ENCODE measurements at regions not wholly inside any gene's neighbourhood (a gene's known extent, or its start where the extent isn't known, plus 50 kb on each side); places are given as distances from the start of the nearest gene placed in this dataset.

DNA sequence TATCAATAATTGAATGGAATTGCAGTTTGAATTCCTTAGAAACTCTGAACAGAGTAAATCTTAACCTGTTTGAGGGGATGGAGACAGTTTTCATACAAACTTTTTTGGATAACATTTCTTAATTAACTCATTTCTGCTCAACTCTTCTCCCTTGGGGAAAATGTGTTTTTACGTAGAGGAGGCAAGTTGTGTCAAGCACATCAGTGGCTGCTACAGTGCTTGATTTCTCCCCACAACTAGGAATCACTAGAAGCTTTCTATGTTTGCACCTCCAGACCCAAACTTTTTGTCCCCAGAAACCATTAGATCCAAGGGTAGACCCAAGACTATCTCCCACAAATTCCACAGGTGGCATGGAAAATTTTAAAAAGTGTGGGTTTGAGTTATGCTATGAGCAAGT is 658.9 kb upstream of the FSHR start:
- Histone ChIP-seq H3K27ac (ENCODE audit: low read depth, low read length) (no peak overlapping the region), H3K27me3 (ENCODE audit: insufficient read depth, low read length) (no peaks in the 10 kb centered on the region), H3K36me3 (ENCODE audit: control insufficient read depth in 1 of 2, insufficient read depth in 2 of 2, low read length in 2 of 2) (no peaks in the 10 kb centered on the region), H3K4me3 (replicated peaks in 1 of 2; ENCODE audit: low read depth in 1 of 2, low read length in 2 of 2) (no peak overlapping the region), H3K9me3 (ENCODE audit: control insufficient read depth in 1 of 2, insufficient read depth in 1 of 2, low read depth in 1 of 2, low read length in 2 of 2) (peaks cover 0 to 9% of the 10 kb centered on the region in 2 experiments; a peak in 2 of 4 replicates), H3K9me2 (ENCODE audit: insufficient read depth) (no peaks in the 10 kb centered on the region), H3K9ac (ENCODE audit: low read length) (no peak overlapping the region), H3K4me1 (ENCODE audit: control insufficient read depth in 1 of 2, insufficient read depth in 2 of 2, low read length in 2 of 2) (no peaks in the 10 kb centered on the region), H2AFZ (ENCODE audit: low read depth, low read length, poor library complexity, severe bottlenecking) (no peak overlapping the region), H4K20me1 (ENCODE audit: insufficient read depth) (no peaks in the 10 kb centered on the region), H3K79me2 (ENCODE audit: insufficient read depth, low read length) (no peaks in the 10 kb centered on the region), H3K4me2 (ENCODE audit: low read length) (no peak overlapping the region)
- RAD21 ChIA-PET (ENCODE audit: low non-redundant PET in 1 of 2, low total read pairs in 2 of 2, uncharacterized antibody in 2 of 2, unreplicated experiment in 2 of 2) = no interaction called here
- intact Hi-C loops (cut with micrococcal nuclease) = no loop called here
- DNase-seq (ENCODE audit: low read depth, low spot score) (no peak), ATAC-seq (no peak)
- POLR2A ChIA-PET = no interaction called here
- TF ChIP-seq, protein P1, sequence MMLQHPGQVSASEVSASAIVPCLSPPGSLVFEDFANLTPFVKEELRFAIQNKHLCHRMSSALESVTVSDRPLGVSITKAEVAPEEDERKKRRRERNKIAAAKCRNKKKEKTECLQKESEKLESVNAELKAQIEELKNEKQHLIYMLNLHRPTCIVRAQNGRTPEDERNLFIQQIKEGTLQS (IDR thresholded peaks at IDR 0.05) = no peak
- TF ChIP-seq EZH2phosphoT487 (IDR thresholded peaks at IDR 0.05; ENCODE audit: borderline replicate concordance) (no peak), EGR1 (IDR thresholded peaks at IDR 0.05; ENCODE audit: low read depth) (no peak), CEBPB (IDR thresholded peaks at IDR 0.05; ENCODE audit: low read depth) (no peak), EZH2 (IDR thresholded peaks at IDR 0.05) (no peak), RAD21 (IDR thresholded peaks at IDR 0.05; ENCODE audit: low read depth) (no peak), SRF (IDR thresholded peaks at IDR 0.05; ENCODE audit: low read depth) (no peak), POLR2A (IDR thresholded peaks at IDR 0.05; ENCODE audit: borderline replicate concordance, extremely low read depth, insufficient read depth, insufficient read length) (no peak), SIN3A (IDR thresholded peaks at IDR 0.05; ENCODE audit: low read depth) (no peak), ELF1 (IDR thresholded peaks at IDR 0.05; ENCODE audit: borderline replicate concordance, low read depth) (no peak), ZFX (IDR thresholded peaks at IDR 0.05) (no peak), FOSL1 (IDR thresholded peaks at IDR 0.05; ENCODE audit: low read depth) (no peak)
- TF ChIP-seq, protein P2, sequence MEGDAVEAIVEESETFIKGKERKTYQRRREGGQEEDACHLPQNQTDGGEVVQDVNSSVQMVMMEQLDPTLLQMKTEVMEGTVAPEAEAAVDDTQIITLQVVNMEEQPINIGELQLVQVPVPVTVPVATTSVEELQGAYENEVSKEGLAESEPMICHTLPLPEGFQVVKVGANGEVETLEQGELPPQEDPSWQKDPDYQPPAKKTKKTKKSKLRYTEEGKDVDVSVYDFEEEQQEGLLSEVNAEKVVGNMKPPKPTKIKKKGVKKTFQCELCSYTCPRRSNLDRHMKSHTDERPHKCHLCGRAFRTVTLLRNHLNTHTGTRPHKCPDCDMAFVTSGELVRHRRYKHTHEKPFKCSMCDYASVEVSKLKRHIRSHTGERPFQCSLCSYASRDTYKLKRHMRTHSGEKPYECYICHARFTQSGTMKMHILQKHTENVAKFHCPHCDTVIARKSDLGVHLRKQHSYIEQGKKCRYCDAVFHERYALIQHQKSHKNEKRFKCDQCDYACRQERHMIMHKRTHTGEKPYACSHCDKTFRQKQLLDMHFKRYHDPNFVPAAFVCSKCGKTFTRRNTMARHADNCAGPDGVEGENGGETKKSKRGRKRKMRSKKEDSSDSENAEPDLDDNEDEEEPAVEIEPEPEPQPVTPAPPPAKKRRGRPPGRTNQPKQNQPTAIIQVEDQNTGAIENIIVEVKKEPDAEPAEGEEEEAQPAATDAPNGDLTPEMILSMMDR (IDR thresholded peaks at IDR 0.05 in 2 of 3, conservative IDR thresholded peaks at IDR 0.05 in 1 of 3; ENCODE audit: borderline replicate concordance in 1 of 3, insufficient read depth in 1 of 3, low read depth in 2 of 3, low read length in 2 of 3) = no peak
- TF ChIP-seq, protein P3, sequence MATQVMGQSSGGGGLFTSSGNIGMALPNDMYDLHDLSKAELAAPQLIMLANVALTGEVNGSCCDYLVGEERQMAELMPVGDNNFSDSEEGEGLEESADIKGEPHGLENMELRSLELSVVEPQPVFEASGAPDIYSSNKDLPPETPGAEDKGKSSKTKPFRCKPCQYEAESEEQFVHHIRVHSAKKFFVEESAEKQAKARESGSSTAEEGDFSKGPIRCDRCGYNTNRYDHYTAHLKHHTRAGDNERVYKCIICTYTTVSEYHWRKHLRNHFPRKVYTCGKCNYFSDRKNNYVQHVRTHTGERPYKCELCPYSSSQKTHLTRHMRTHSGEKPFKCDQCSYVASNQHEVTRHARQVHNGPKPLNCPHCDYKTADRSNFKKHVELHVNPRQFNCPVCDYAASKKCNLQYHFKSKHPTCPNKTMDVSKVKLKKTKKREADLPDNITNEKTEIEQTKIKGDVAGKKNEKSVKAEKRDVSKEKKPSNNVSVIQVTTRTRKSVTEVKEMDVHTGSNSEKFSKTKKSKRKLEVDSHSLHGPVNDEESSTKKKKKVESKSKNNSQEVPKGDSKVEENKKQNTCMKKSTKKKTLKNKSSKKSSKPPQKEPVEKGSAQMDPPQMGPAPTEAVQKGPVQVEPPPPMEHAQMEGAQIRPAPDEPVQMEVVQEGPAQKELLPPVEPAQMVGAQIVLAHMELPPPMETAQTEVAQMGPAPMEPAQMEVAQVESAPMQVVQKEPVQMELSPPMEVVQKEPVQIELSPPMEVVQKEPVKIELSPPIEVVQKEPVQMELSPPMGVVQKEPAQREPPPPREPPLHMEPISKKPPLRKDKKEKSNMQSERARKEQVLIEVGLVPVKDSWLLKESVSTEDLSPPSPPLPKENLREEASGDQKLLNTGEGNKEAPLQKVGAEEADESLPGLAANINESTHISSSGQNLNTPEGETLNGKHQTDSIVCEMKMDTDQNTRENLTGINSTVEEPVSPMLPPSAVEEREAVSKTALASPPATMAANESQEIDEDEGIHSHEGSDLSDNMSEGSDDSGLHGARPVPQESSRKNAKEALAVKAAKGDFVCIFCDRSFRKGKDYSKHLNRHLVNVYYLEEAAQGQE (IDR thresholded peaks at IDR 0.05; ENCODE audit: low read depth) = no peak
- TF ChIP-seq, protein P4, sequence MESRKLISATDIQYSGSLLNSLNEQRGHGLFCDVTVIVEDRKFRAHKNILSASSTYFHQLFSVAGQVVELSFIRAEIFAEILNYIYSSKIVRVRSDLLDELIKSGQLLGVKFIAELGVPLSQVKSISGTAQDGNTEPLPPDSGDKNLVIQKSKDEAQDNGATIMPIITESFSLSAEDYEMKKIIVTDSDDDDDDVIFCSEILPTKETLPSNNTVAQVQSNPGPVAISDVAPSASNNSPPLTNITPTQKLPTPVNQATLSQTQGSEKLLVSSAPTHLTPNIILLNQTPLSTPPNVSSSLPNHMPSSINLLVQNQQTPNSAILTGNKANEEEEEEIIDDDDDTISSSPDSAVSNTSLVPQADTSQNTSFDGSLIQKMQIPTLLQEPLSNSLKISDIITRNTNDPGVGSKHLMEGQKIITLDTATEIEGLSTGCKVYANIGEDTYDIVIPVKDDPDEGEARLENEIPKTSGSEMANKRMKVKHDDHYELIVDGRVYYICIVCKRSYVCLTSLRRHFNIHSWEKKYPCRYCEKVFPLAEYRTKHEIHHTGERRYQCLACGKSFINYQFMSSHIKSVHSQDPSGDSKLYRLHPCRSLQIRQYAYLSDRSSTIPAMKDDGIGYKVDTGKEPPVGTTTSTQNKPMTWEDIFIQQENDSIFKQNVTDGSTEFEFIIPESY (IDR thresholded peaks at IDR 0.05; ENCODE audit: extremely low read depth, insufficient replicate concordance, low read length) = no peak
- TF ChIP-seq, protein P5, sequence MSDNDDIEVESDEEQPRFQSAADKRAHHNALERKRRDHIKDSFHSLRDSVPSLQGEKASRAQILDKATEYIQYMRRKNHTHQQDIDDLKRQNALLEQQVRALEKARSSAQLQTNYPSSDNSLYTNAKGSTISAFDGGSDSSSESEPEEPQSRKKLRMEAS (IDR thresholded peaks at IDR 0.05) = no peak
- no TSS peak for BruUV-seq (replicated peaks)
- CTCF ChIA-PET = no interaction called here
